B cell (primary cell): ENCODE measurements at regions not wholly inside any gene's neighbourhood (a gene's known extent, or its start where the extent isn't known, plus 50 kb on each side); places are given as distances from the start of the nearest gene placed in this dataset.

Source experiments
- ATAC-seq: fragments of 200-7000 bp; cut with Tn5 transposase; one replicate; pipeline ENCODE4 v1.10.0; 2021; ENCODE audit warnings: low read depth, mild to moderate bottlenecking, moderate number of reproducible peaks, moderate library complexity
- CTCF ChIA-PET: fragments of 350-600 bp; sonication (Branson Sonifier 250); formaldehyde crosslinking; loops from one replicate; lab custom pipeline; 2021; ENCODE audit warnings: antibody characterized with exemption, inconsistent platforms; lab: Charles Lee
- POLR2A ChIA-PET: fragments of 350-600 bp; sonication (Branson Sonifier 250); formaldehyde crosslinking; loops from one replicate; lab custom pipeline; 2021; ENCODE audit warnings: antibody characterized with exemption; lab: Charles Lee
- DNase-seq: peaks from one replicate; pipeline ENCODE4 v3.0.0; 2013
- H2AFZ ChIP-seq: 2 replicates; pipeline ENCODE4 v1.6.1; 2012; ENCODE audit warnings: mild to moderate bottlenecking, low read depth, low read length; ENCODE audit not compliant: insufficient read depth, poor library complexity, severe bottlenecking
- H3K27ac ChIP-seq, 2 donors: 1 replicate in 1 of 2; 2 replicates in 1 of 2; pipeline ENCODE4 v1.5.1; 2012 to 2013; ENCODE audit warnings: low read length in 2 of 2, mild to moderate bottlenecking in 2 of 2, moderate library complexity in 1 of 2
- H3K27me3 ChIP-seq, 4 experiments: fragments of 200-600 bp in 1 of 4; sonication (generic) in 1 of 4; replicated peaks in 1 of 4; 1 replicate in 2 of 4; 2 replicates in 2 of 4; pipeline versions ENCODE4 v1.6.1 to v1.7.0; 2013 to 2016; ENCODE audit warnings: low read length in 3 of 4, mild to moderate bottlenecking in 2 of 4, mixed read lengths in 1 of 4, moderate library complexity in 1 of 4; ENCODE audit not compliant: insufficient read depth in 4 of 4, control insufficient read depth in 3 of 4; ENCODE audit errors: control extremely low read depth in 1 of 4
- H3K36me3 ChIP-seq, 2 experiments: replicated peaks in 1 of 2; 1 replicate in 1 of 2; 2 replicates in 1 of 2; pipeline versions ENCODE4 v1.6.1 to v1.7.1; 2013; ENCODE audit warnings: low read length in 1 of 2; ENCODE audit not compliant: insufficient read depth in 2 of 2, control insufficient read depth in 1 of 2; ENCODE audit errors: control extremely low read depth in 1 of 2, extremely low read depth in 1 of 2
- H3K4me1 ChIP-seq, 2 donors: fragments of 200-600 bp in 1 of 2; sonication (generic) in 1 of 2; 1 replicate in 1 of 2; 2 replicates in 1 of 2; pipeline versions ENCODE4 v1.5.1 to v1.6.1; 2013 to 2017; ENCODE audit warnings: low read length in 2 of 2; ENCODE audit not compliant: control insufficient read depth in 2 of 2, insufficient read depth in 2 of 2
- H3K4me2 ChIP-seq: replicated peaks from 2 replicates; pipeline ENCODE3; 2012; ENCODE audit warnings: mild to moderate bottlenecking, low read depth, low read length; ENCODE audit not compliant: poor library complexity, severe bottlenecking
- H3K4me3 ChIP-seq, 5 experiments: fragments of 200-600 bp in 1 of 5; sonication (generic) in 1 of 5; 1 replicate in 3 of 5; 2 replicates in 2 of 5; pipeline versions ENCODE4 v1.5.1 to v1.7.0; 2011 to 2016; ENCODE audit warnings: low read length in 4 of 5, mild to moderate bottlenecking in 4 of 5, low read depth in 2 of 5, control low read depth in 1 of 5, moderate library complexity in 1 of 5; ENCODE audit not compliant: insufficient read depth in 1 of 5; ENCODE audit errors: control extremely low read depth in 1 of 5, extremely low read depth in 1 of 5
- H3K79me2 ChIP-seq: fragments of 200-600 bp; sonication (generic); one replicate; pipeline ENCODE4 v1.6.0; 2016; ENCODE audit warnings: low read length; ENCODE audit not compliant: control insufficient read depth, insufficient read depth
- H3K9ac ChIP-seq: fragments of 200-600 bp; sonication (generic); 2 replicates; pipeline ENCODE4 v1.6.1; 2017; ENCODE audit warnings: mild to moderate bottlenecking, low read length, moderate library complexity
- H3K9me3 ChIP-seq, 3 donors: one replicate each; pipeline versions ENCODE4 v1.6.1 to v1.7.1; 2013; ENCODE audit warnings: low read length in 2 of 3; ENCODE audit not compliant: control insufficient read depth in 2 of 3, insufficient read depth in 1 of 3; ENCODE audit errors: control extremely low read depth in 1 of 3
- H4K20me1 ChIP-seq: 2 replicates; pipeline ENCODE4 v1.6.0; 2012; ENCODE audit warnings: mild to moderate bottlenecking, low read length; ENCODE audit not compliant: insufficient read depth, control insufficient read depth, poor library complexity, severe bottlenecking
- H3K27ac Mint-ChIP-seq: one replicate; pipeline ENCODE4 v1.8.0; 2021; ENCODE audit warnings: mixed read lengths
- H3K27me3 Mint-ChIP-seq: one replicate; pipeline ENCODE4 v1.8.0; 2021; ENCODE audit warnings: mixed read lengths
- H3K4me1 Mint-ChIP-seq: one replicate; pipeline ENCODE4 v1.8.0; 2021; ENCODE audit warnings: mixed read lengths
- H3K4me3 Mint-ChIP-seq: one replicate; pipeline ENCODE4 v1.8.0; 2021; ENCODE audit warnings: mixed read lengths
- H3K9me3 Mint-ChIP-seq: one replicate; pipeline ENCODE4 v1.8.0; 2022; ENCODE audit warnings: mixed read lengths; ENCODE audit not compliant: insufficient read depth
- CTCF ChIP-seq: fragments of 200-600 bp; IDR thresholded peaks from one replicate; pipeline ENCODE4 v1.8.0; 2022; ENCODE audit warnings: antibody characterized with exemption, mild to moderate bottlenecking
- EZH2 ChIP-seq: IDR thresholded peaks from 2 replicates; pipeline ENCODE4 v1.6.1; 2012; ENCODE audit warnings: borderline replicate concordance, low read depth, mild to moderate bottlenecking, moderate library complexity, low read length; ENCODE audit not compliant: insufficient read depth, poor library complexity, severe bottlenecking
- WGBS: methylation state at CpG from one replicate; pipeline ENCODE4 v1.1.5; 2013; ENCODE audit warnings: missing lambda C conversion rate; ENCODE audit not compliant: insufficient coverage; 5-methylcytosine and 5-hydroxymethylcytosine counted together
- intact Hi-C: fragments of 100-400 bp; cut with micrococcal nuclease; formaldehyde crosslinking; loops from one replicate; pipeline ENCODE4 v1.10.0; 2022

DNA sequence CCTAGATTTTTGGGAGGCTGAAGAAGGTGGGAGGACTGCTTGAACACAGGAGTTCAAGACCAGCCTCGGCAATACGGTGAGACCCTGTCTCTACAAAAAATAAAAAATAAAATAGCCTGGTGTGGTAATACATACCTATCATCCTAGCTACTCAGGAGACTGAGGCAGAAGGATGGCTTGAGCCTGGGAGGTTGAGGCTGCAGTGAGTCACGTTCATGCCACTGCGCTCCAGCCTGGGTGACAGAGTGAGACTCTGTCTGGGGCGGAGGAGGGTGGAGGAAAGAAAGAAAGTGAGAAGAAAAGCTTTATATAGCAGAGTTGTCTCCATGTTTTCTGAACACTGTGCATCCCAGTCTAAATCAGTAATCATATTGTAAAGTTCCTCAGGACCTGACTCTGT, 301.4 kb upstream of the CNTN6 start:
- intact Hi-C loops = no loop called here
- Histone ChIP-seq H3K27me3 (no peaks in the 10 kb centered on the region), H3K9me3 (peaks cover 0 to 3% (median 0%) of the 10 kb centered on the region in 3 donors), H3K36me3 (no peaks in the 10 kb centered on the region), H3K27ac (no peak overlapping the region), H3K4me3 (no peak overlapping the region), H2AFZ (no peak overlapping the region), H3K4me1 (no peaks in the 10 kb centered on the region), H3K79me2 (no peaks in the 10 kb centered on the region), H4K20me1 (no peaks in the 10 kb centered on the region), H3K4me2 (no peak overlapping the region), H3K9ac (no peak overlapping the region)
- WGBS = no CpG with 5 or more reads among the region's 5 CpGs
- TF ChIP-seq EZH2 (no peak), CTCF (no peak)
- H3K4me3 Mint-ChIP-seq = no peak overlapping the region
- H3K27ac Mint-ChIP-seq = no peak overlapping the region
- CTCF ChIA-PET = no interaction called here
- no peaks in the 10 kb centered on the region for H3K4me1 Mint-ChIP-seq
- H3K27me3 Mint-ChIP-seq = no peaks in the 10 kb centered on the region
- ATAC-seq = no peak
- no peaks in the 10 kb centered on the region for H3K9me3 Mint-ChIP-seq
- POLR2A ChIA-PET = no interaction called here
- no peak for DNase-seq

- H3K4me3 ChIP-seq = no peak overlapping the region
- ChIA-PET POLR2A (no interaction called here), CTCF (no interaction called here)
- intact Hi-C loops = no loop called here
- no peaks in the 10 kb centered on the region for H4K20me1 ChIP-seq
- Mint-ChIP-seq H3K4me1 (no peaks in the 10 kb centered on the region), H3K27ac (no peak overlapping the region), H3K27me3 (no peaks in the 10 kb centered on the region), H3K4me3 (no peak overlapping the region), H3K9me3 (no peaks in the 10 kb centered on the region)
- no peaks in the 10 kb centered on the region for H3K36me3 ChIP-seq
- H3K27ac ChIP-seq = no peak overlapping the region
- H3K4me1 ChIP-seq = no peaks in the 10 kb centered on the region
- H3K27me3 ChIP-seq = no peaks in the 10 kb centered on the region
- no peak for TF ChIP-seq CTCF
- TF ChIP-seq EZH2 = no peak
- H3K79me2 ChIP-seq = no peaks in the 10 kb centered on the region
- DNase-seq = no peak
- H3K4me2 ChIP-seq = no peak overlapping the region
- no peak for ATAC-seq
- 94% methylated on average over 8 of the region's 8 CpGs for WGBS
- no peak overlapping the region for H3K9ac ChIP-seq
- peaks cover 0 to 3% (median 0%) of the 10 kb centered on the region in 3 donors for H3K9me3 ChIP-seq
- H2AFZ ChIP-seq = no peak overlapping the region
Observed at GRCh38 chr3:792630-793029, 300.2 kb upstream of the CNTN6 start.
